ENCODE measurements at regions not wholly inside any gene's neighbourhood (a gene's known extent, or its start where the extent isn't known, plus 50 kb on each side); places are given as distances from the start of the nearest gene placed in this dataset.

- TF ChIP-seq, protein P1, sequence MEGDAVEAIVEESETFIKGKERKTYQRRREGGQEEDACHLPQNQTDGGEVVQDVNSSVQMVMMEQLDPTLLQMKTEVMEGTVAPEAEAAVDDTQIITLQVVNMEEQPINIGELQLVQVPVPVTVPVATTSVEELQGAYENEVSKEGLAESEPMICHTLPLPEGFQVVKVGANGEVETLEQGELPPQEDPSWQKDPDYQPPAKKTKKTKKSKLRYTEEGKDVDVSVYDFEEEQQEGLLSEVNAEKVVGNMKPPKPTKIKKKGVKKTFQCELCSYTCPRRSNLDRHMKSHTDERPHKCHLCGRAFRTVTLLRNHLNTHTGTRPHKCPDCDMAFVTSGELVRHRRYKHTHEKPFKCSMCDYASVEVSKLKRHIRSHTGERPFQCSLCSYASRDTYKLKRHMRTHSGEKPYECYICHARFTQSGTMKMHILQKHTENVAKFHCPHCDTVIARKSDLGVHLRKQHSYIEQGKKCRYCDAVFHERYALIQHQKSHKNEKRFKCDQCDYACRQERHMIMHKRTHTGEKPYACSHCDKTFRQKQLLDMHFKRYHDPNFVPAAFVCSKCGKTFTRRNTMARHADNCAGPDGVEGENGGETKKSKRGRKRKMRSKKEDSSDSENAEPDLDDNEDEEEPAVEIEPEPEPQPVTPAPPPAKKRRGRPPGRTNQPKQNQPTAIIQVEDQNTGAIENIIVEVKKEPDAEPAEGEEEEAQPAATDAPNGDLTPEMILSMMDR (conservative IDR thresholded peaks at IDR 0.05): no peak
- no peak for TF ChIP-seq EZH2 (IDR thresholded peaks at IDR 0.05; ENCODE audit: low read depth)
Observed at GRCh38 chr14:38971258-38971921, 131.6 kb downstream of the SEC23A start.
